Rectal smooth muscle tissue (tissue), 1 donor: ENCODE measurements at regions not wholly inside any gene's neighbourhood (a gene's known extent, or its start where the extent isn't known, plus 50 kb on each side); places are given as distances from the start of the nearest gene placed in this dataset.
A peak's percentile ranks its signal among the peaks of the same experiment; 100 is the strongest.

Experiments used
- H3K27ac ChIP-seq: one replicate; pipeline ENCODE4 v1.7.0; 2013; ENCODE audit warnings: low read depth, low read length, inconsistent platforms
- H3K27me3 ChIP-seq: one replicate; pipeline ENCODE4 v1.7.0; 2013; ENCODE audit warnings: low read length; ENCODE audit not compliant: control insufficient read depth, insufficient read depth
- H3K36me3 ChIP-seq: one replicate; pipeline ENCODE4 v1.7.0; 2013; ENCODE audit warnings: low read length; ENCODE audit not compliant: control insufficient read depth, insufficient read depth
- H3K4me1 ChIP-seq: one replicate; pipeline ENCODE4 v1.7.0; 2013; ENCODE audit warnings: low read length; ENCODE audit not compliant: control insufficient read depth, insufficient read depth
- H3K4me3 ChIP-seq: one replicate; pipeline ENCODE4 v1.7.0; 2013; ENCODE audit warnings: low read length
- H3K9ac ChIP-seq: one replicate; pipeline ENCODE4 v1.7.0; 2013; ENCODE audit warnings: low read length

DNA sequence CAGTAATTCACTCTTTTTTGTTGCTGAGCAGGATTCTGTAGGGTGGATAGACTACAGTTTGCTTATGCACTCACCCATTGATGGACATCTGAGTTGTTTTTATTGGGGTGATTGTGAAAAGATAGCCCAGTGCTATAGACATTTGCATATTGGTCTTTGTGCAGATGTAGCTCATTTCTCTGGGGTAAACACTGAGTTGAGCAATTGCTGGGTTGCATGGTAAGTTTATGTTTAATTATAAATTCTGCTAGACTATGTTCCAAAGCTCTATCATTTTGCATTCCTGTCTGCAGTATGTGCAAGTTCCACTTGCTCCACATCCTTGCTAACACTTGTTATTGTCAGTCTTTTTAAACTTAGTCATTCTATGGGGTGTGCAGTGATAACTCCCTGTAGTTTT is 65.4 kb upstream of the RFLNA start:
- Histone ChIP-seq H3K27me3 (no peaks in the 10 kb centered on the region), H3K27ac (no peak overlapping the region), H3K4me1 (no peaks in the 10 kb centered on the region), H3K9ac (no peak overlapping the region), H3K36me3 (no peaks in the 10 kb centered on the region), H3K4me3 (no peak overlapping the region)

DNA sequence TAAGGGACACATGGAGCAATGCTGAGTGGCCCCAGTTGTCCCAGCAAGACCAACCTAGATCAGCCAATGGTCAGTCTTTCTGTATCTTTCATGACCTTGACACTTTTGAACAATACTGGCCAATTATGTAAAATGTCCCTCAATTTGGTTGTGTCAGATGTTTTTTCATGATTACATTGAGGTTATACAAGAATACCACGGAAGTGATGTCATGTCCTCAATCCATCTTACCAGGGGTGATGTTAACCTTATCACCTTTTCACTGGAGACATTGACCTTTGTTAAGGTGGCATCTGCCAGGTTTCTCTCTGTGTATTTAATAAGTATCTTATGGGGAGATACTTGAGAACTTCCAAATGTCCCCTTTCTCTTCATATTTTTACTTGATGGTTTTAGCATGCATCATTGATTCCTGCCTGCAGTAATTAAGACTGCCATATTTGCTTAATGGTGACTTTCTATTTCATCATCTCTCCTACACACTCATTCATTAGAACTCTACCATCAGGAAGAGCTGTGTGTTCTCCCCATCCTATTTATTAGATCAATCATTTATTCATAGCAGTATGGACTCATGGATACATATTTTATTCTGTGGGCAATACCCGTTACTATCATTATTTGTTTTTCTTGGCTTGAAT is 64.7 kb upstream of the RFLNA start:
- Histone ChIP-seq H3K4me3 (no peak overlapping the region), H3K27me3 (no peaks in the 10 kb centered on the region), H3K9ac (no peak overlapping the region), H3K4me1 (no peaks in the 10 kb centered on the region), H3K36me3 (no peaks in the 10 kb centered on the region), H3K27ac (no peak overlapping the region)

DNA sequence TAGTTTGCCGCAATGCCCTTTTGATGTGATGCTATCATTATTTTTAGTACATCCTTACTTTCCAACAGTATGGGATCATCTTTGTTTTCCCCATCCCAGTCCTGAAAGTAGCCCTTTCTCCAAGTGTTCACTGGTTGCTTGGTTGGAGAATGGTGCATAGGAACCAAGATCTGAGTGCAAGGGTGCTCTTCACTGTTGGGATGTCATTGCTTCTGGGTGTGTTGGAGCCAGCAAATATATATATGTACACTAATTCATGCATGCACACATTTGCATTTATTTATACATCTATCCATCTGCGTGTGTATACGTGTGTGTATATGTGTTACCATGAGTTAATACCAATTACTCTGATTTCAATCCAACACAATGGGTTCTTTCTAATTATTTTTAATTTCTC is 64.1 kb upstream of the RFLNA start:
- H3K27me3 ChIP-seq = no peaks in the 10 kb centered on the region
- no peak overlapping the region for H3K4me3 ChIP-seq
- H3K27ac ChIP-seq = no peak overlapping the region
- no peaks in the 10 kb centered on the region for H3K36me3 ChIP-seq
- H3K9ac ChIP-seq = no peak overlapping the region
- no peaks in the 10 kb centered on the region for H3K4me1 ChIP-seq

GRCh38 chr12:124231980-124232653 is 62.8 kb upstream of the RFLNA start:
- Histone ChIP-seq H3K4me3 (no peak overlapping the region), H3K27ac (no peak overlapping the region), H3K27me3 (no peaks in the 10 kb centered on the region), H3K9ac (no peak overlapping the region), H3K36me3 (no peaks in the 10 kb centered on the region), H3K4me1 (no peaks in the 10 kb centered on the region)

- H3K27me3 ChIP-seq = no peaks in the 10 kb centered on the region
- no peak overlapping the region for H3K27ac ChIP-seq
- no peak overlapping the region for H3K9ac ChIP-seq
- no peak overlapping the region for H3K4me3 ChIP-seq
- H3K36me3 ChIP-seq = no peaks in the 10 kb centered on the region
- H3K4me1 ChIP-seq = no peaks in the 10 kb centered on the region
These were observed 62.3 kb upstream of the RFLNA start for GRCh38 chr12:124232654-124232987.

GRCh38 chr12:124233041-124233796 is 61.7 kb upstream of the RFLNA start:
- Histone ChIP-seq H3K27ac (no peak overlapping the region), H3K4me1 (no peaks in the 10 kb centered on the region), H3K36me3 (no peaks in the 10 kb centered on the region), H3K27me3 (no peaks in the 10 kb centered on the region), H3K4me3 (no peak overlapping the region), H3K9ac (no peak overlapping the region)

DNA sequence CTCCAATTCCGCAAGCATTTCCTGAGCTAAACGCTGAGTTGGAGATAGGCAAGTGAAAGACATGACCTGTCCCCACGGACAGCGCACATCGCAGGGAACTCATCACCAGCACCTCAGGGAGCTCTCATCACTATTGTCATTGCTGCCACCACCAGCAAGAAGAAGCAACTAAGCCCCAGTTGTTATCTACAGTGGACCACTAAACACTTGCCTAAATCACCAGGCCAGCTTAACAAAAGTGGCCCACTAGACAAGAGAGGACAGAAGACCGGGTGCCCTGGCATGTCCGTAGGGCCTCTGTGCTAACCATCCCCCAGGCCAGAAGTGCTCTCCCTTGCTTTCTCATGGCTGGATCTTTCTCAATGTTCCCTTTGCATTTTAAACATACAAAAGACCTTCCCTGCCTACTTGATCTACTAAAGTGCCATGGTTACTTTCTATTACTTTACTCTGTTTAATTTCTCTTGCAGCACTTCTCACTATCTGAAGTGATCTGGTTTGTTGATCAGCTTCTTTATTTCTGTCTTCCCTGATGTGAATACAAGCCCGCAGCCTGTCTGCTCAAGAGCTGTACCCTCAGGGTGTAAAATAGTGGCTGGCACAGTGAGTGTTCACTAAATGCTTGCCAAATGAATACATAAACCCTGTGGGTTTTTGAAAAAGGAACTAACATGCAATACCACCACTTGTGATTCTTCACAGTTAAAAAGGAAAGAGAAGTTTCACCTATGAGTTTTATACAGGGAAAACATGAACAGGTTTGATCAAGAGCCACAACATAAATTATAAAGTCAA is 60.9 kb upstream of the RFLNA start:
- Histone ChIP-seq H3K36me3 (no peaks in the 10 kb centered on the region), H3K9ac (peak overlapping the region; percentile 32), H3K27ac (no peak overlapping the region), H3K4me1 (no peaks in the 10 kb centered on the region), H3K4me3 (no peak overlapping the region), H3K27me3 (no peaks in the 10 kb centered on the region)

- H3K9ac ChIP-seq = no peak overlapping the region
- H3K4me3 ChIP-seq = no peak overlapping the region
- H3K27me3 ChIP-seq = no peaks in the 10 kb centered on the region
- H3K4me1 ChIP-seq = no peaks in the 10 kb centered on the region
- H3K27ac ChIP-seq = no peak overlapping the region
- H3K36me3 ChIP-seq = no peaks in the 10 kb centered on the region
These were observed 58.3 kb upstream of the RFLNA start for GRCh38 chr12:124236625-124237031.

GRCh38 chr12:124238886-124239285 is 56.0 kb upstream of the RFLNA start:
- H3K27me3 ChIP-seq = no peaks in the 10 kb centered on the region
- H3K9ac ChIP-seq = no peak overlapping the region
- no peak overlapping the region for H3K4me3 ChIP-seq
- H3K27ac ChIP-seq = no peak overlapping the region
- H3K4me1 ChIP-seq = no peaks in the 10 kb centered on the region
- no peaks in the 10 kb centered on the region for H3K36me3 ChIP-seq

DNA sequence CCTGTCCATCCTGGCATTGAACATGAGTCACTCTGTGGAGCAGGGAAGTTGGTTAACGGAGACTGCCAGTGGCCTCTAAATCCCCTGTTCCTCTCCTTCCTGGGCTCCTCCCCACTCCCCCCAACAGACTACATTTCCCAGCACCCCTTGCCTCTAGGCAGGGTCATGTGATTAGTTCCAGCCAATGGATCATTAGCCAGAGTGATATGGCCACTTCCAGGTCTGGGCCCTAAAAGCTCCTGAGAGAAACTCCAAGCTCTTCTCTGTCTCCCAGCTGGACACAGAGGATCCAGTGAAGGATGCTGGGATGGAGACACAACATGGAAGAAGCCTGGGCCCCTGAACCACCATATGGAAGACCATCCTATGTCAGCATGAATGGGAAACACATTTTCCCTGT is 54.4 kb upstream of the RFLNA start:
- Histone ChIP-seq H3K27ac (no peak overlapping the region), H3K9ac (no peak overlapping the region)

DNA sequence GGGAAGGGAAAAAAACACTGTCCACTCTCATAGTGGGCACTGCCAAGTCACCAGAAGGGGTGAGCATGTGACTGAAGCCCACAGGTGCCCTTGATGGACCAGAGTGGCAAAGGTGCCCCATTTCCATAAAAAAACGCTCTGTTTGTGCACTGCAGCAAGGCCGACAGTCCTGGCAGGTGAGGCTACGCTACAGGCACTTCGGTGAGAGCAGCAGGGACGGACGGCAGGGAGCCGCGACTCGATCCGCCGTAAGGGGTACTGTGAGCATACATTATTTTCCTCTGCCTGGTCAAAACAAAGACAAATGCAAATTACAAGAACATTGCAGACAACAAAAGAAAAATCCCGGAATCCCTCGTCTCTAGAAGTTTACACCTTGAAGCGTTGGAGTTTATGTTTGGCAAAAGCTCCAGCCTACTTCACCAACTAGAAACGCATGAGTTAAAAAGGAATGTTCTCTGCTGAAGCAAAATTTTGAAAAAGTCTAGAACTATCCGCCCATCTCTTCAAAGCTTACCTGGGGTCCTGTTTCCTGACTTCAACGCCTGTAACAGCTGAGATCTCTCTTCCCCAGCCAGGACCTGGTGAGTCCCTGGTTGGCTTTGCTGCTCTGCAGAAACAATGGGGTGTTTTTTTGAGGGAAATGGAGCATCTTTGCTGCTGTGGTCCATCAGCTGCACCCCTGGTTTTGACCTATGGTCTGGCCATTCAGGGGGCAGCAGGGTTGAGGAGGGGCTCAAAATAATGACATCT is 52.9 kb upstream of the RFLNA start:
- H3K36me3 ChIP-seq = no peaks in the 10 kb centered on the region
- H3K4me1 ChIP-seq = no peaks in the 10 kb centered on the region
- H3K27ac ChIP-seq = no peak overlapping the region

More for the DNA sequence above, 54.4 kb upstream of the RFLNA start:
- no peaks in the 10 kb centered on the region for H3K36me3 ChIP-seq
- H3K4me1 ChIP-seq = no peaks in the 10 kb centered on the region
- H3K27me3 ChIP-seq = no peaks in the 10 kb centered on the region
- H3K4me3 ChIP-seq = no peak overlapping the region

More for the DNA sequence above, 52.9 kb upstream of the RFLNA start:
- Histone ChIP-seq H3K9ac (no peak overlapping the region), H3K27me3 (no peaks in the 10 kb centered on the region), H3K4me3 (no peak overlapping the region)
